ENCODE measurements at regions not wholly inside any gene's neighbourhood (a gene's known extent, or its start where the extent isn't known, plus 50 kb on each side); places are given as distances from the start of the nearest gene placed in this dataset.

DNA sequence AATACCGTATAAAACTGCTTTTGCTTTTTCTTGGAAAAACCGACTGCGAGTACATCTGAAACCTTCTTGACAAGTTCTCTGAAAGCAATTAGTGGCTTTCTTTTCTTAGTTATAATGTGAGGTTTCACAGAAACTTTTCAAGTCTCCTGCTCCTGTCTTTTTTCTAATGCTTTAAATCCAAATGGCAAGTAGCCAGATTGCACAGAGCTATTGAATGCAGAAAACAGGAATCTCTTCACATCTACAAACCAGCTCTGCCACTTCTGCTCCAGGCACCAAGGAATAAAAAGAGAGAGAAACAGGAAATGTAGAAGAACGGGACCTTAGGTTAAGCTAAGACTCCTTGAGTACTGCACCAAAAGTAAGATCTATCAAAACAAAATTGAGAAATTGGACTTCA, 267.3 kb upstream of the TET2 start:
- no peak for DNase-seq (ENCODE audit: low read depth, low spot score)
- H3K9me3 ChIP-seq (replicated peaks; ENCODE audit: control insufficient read depth, insufficient read depth, low read length) = peaks cover 4% of the 10 kb centered on the region; the same call in 2 of the 3 replicates
- no peaks in the 10 kb centered on the region for H3K4me1 ChIP-seq (ENCODE audit: control insufficient read depth, insufficient read depth, low read length)
- peak; percentile 56 for FAIRE-seq
- H3K4me3 ChIP-seq = peak overlapping the region; percentile 35; the same call in 1 of the 2 replicates
- H3K9ac ChIP-seq (ENCODE audit: control insufficient read depth, insufficient read depth, low read length) = no peak overlapping the region
- H3K27me3 ChIP-seq (replicated peaks in 1 of 2; ENCODE audit: control insufficient read depth in 2 of 2, insufficient read depth in 2 of 2, low read length in 1 of 2) = no peaks in the 10 kb centered on the region
- WGBS (ENCODE audit: insufficient coverage, insufficient replicate concordance, low lambda C conversion rate, missing lambda C conversion rate) = 8% methylated on average over 4 of the region's 4 CpGs
- no peaks in the 10 kb centered on the region for H3K36me3 ChIP-seq (ENCODE audit: control insufficient read depth in 2 of 2, insufficient read depth in 2 of 2, low read length in 1 of 2)
- no peaks in the 10 kb centered on the region for H4K20me1 ChIP-seq (ENCODE audit: control insufficient read depth, insufficient read depth)
- no peak overlapping the region for H3K27ac ChIP-seq (ENCODE audit: control insufficient read depth, insufficient read depth)
- H3K4me2 ChIP-seq (ENCODE audit: control insufficient read depth, insufficient read depth) = peak overlapping the region; percentile 74
- BruUV-seq (replicated peaks) = no TSS peak
- H3K79me2 ChIP-seq (ENCODE audit: control insufficient read depth, insufficient read depth, low read length) = no peaks in the 10 kb centered on the region
- ChIA-PET POLR2A (no interaction called here), RAD21 (ENCODE audit: unreplicated experiment) (no interaction called here), CTCF (interaction anchor here (0.6 to 1.1 kb wide), 2 partner anchors 29 to 45 kb away, joined by 3 read pairs; no protein-coding TSS in a partner anchor), SMC1A (ENCODE audit: uncharacterized antibody, unreplicated experiment) (interaction anchor here (0.7 to 1.5 kb wide), 4 partner anchors 8 to 74 kb away, joined by 3 to 7 read pairs (median 4); no protein-coding TSS in a partner anchor)
- intact Hi-C loops (cut with micrococcal nuclease; ENCODE audit: unreplicated experiment) (no loop called here), in situ Hi-C loops (cut with MboI) (no loop called here)
- no peak overlapping the region for H2AFZ ChIP-seq (ENCODE audit: control insufficient read depth, low read depth, low read length)
- ATAC-seq = peak; percentile 68
- TF ChIP-seq, protein P1, sequence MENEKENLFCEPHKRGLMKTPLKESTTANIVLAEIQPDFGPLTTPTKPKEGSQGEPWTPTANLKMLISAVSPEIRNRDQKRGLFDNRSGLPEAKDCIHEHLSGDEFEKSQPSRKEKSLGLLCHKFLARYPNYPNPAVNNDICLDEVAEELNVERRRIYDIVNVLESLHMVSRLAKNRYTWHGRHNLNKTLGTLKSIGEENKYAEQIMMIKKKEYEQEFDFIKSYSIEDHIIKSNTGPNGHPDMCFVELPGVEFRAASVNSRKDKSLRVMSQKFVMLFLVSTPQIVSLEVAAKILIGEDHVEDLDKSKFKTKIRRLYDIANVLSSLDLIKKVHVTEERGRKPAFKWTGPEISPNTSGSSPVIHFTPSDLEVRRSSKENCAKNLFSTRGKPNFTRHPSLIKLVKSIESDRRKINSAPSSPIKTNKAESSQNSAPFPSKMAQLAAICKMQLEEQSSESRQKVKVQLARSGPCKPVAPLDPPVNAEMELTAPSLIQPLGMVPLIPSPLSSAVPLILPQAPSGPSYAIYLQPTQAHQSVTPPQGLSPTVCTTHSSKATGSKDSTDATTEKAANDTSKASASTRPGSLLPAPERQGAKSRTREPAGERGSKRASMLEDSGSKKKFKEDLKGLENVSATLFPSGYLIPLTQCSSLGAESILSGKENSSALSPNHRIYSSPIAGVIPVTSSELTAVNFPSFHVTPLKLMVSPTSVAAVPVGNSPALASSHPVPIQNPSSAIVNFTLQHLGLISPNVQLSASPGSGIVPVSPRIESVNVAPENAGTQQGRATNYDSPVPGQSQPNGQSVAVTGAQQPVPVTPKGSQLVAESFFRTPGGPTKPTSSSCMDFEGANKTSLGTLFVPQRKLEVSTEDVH (IDR thresholded peaks at IDR 0.05; ENCODE audit: low read depth, partially characterized antibody) = no peak
- peak in 1 of 2 experiments; percentile 35; a peak in 3 of 4 replicates for TF ChIP-seq IKZF2 (IDR thresholded peaks at IDR 0.05)
- peak; percentile 32; the same call in 1 of the 2 replicates for TF ChIP-seq NFIC (IDR thresholded peaks at IDR 0.05; ENCODE audit: low read depth, low read length)
- no peak; the same call in 1 of the 2 replicates for TF ChIP-seq ATF2 (IDR thresholded peaks at IDR 0.05; ENCODE audit: low read length)
- no peak for TF ChIP-seq NR2F1 (conservative IDR thresholded peaks at IDR 0.05)
- TF ChIP-seq, protein P2, sequence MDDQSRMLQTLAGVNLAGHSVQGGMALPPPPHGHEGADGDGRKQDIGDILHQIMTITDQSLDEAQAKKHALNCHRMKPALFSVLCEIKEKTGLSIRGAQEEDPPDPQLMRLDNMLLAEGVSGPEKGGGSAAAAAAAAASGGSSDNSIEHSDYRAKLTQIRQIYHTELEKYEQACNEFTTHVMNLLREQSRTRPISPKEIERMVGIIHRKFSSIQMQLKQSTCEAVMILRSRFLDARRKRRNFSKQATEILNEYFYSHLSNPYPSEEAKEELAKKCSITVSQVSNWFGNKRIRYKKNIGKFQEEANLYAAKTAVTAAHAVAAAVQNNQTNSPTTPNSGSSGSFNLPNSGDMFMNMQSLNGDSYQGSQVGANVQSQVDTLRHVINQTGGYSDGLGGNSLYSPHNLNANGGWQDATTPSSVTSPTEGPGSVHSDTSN (IDR thresholded peaks at IDR 0.05; ENCODE audit: insufficient replicate concordance, low read depth, low read length) = no peak
- TF ChIP-seq RUNX3 (IDR thresholded peaks at IDR 0.05; ENCODE audit: low read length) = peak; percentile 50
- TF ChIP-seq HCFC1 (IDR thresholded peaks at IDR 0.05; ENCODE audit: low read length) = no peak
- no peak for TF ChIP-seq NRF1 (conservative IDR thresholded peaks at IDR 0.05; ENCODE audit: low read depth, low read length)
- no peak for TF ChIP-seq RFX5 (IDR thresholded peaks at IDR 0.05; ENCODE audit: low read depth, low read length)
- 0 out of 2 replicates have a peak, but pooled peaks have one; percentile 8 for TF ChIP-seq MEF2A (IDR thresholded peaks at IDR 0.05; ENCODE audit: insufficient read depth, low read depth, low read length)
- TF ChIP-seq BCL11A (IDR thresholded peaks at IDR 0.05; ENCODE audit: low read depth, low read length) = 0 out of 2 replicates have a peak, but pooled peaks have one; percentile 15
- TF ChIP-seq MTA2 (IDR thresholded peaks at IDR 0.05; ENCODE audit: low read depth) = peak; percentile 40; the same call in 1 of the 2 replicates
- TF ChIP-seq, protein P3, sequence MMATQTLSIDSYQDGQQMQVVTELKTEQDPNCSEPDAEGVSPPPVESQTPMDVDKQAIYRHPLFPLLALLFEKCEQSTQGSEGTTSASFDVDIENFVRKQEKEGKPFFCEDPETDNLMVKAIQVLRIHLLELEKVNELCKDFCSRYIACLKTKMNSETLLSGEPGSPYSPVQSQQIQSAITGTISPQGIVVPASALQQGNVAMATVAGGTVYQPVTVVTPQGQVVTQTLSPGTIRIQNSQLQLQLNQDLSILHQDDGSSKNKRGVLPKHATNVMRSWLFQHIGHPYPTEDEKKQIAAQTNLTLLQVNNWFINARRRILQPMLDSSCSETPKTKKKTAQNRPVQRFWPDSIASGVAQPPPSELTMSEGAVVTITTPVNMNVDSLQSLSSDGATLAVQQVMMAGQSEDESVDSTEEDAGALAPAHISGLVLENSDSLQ (IDR thresholded peaks at IDR 0.05) = no peak
- no peak for TF ChIP-seq ZNF24 (IDR thresholded peaks at IDR 0.05)
- TF ChIP-seq HDAC2 (IDR thresholded peaks at IDR 0.05) = no peak
- TF ChIP-seq, protein P4, sequence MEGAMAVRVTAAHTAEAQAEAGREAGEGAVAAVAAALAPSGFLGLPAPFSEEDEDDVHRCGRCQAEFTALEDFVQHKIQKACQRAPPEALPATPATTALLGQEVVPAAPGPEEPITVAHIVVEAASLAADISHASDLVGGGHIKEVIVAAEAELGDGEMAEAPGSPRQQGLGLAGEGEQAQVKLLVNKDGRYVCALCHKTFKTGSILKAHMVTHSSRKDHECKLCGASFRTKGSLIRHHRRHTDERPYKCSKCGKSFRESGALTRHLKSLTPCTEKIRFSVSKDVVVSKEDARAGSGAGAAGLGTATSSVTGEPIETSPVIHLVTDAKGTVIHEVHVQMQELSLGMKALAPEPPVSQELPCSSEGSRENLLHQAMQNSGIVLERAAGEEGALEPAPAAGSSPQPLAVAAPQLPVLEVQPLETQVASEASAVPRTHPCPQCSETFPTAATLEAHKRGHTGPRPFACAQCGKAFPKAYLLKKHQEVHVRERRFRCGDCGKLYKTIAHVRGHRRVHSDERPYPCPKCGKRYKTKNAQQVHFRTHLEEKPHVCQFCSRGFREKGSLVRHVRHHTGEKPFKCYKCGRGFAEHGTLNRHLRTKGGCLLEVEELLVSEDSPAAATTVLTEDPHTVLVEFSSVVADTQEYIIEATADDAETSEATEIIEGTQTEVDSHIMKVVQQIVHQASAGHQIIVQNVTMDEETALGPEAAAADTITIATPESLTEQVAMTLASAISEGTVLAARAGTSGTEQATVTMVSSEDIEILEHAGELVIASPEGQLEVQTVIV (IDR thresholded peaks at IDR 0.05; ENCODE audit: borderline replicate concordance, partially characterized antibody) = no peak

All from GM12878 (cell line).